HG02870 (cell line): ENCODE measurements at regions not wholly inside any gene's neighbourhood (a gene's known extent, or its start where the extent isn't known, plus 50 kb on each side); places are given as distances from the start of the nearest gene placed in this dataset.
"Not testable (repeated sequence)": the region's sequence is repeated elsewhere in the genome, so short reads cannot be mapped to it uniquely, and the experiment has no call there.

Source experiments
- ATAC-seq: cut with Tn5 transposase; IDR thresholded peaks from one replicate; pipeline ENCODE4 v1.9.1; 2021; ENCODE audit warnings: mild to moderate bottlenecking, moderate library complexity; ENCODE audit not compliant: unreplicated experiment

DNA sequence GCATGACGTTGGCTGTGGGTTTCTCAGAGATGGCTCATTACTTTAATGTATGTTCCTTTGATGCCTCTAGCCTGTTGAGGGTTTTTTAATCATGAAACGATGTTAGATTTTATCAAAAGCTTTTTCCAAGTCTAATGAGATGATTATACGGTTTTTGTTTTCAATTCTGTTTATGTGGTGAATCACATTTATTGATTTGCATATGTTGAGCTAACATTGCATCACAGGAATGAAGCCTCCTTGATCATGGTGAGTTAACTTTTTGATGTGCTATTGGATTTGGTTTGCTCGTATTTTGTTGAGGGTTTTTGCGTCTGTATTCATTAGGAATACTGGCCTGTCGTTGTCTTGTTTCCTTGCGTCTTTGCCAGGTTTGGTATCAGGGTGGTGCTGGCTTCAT is 52.3 kb upstream of the PTPN12 start:
- ATAC-seq: no peak

DNA sequence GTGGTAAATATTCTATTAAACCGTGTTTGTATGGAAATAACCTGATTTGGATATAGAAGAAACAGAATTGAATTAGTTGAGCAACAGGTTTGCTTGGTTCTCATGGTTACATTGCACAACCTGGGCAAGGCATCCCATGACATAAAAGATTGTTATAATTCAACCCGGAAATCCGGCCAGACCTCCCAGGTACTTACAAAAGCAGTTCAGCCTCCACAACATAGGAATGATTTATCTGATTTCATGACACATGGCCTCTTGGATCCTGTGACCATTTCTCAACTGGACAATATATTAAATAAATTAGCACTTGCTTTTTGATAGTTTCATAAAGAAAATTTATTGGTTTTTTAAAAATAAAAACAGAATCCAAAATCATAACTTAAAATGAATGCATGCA is 55.1 kb upstream of the PTPN12 start:
- ATAC-seq: no peak

DNA sequence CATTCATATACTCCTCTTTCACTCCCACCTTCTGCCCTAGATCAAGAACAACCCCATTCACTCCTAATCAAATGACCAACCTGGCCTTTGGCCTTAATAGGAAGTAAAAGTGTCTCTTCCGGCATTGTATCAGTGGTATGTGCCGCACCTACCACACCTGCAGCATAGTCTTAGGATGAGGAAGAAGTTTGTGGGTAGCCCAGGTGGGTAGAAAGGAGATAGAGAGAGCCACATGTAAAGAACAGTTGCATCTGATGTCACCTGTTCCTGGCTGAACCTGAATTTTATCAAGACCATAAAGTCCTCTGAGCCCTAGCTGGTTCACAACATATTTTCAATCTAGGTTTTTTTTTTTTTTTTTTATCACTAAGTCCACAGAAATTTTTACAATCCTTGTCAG is 55.5 kb upstream of the PTPN12 start:
- no peak for ATAC-seq

DNA sequence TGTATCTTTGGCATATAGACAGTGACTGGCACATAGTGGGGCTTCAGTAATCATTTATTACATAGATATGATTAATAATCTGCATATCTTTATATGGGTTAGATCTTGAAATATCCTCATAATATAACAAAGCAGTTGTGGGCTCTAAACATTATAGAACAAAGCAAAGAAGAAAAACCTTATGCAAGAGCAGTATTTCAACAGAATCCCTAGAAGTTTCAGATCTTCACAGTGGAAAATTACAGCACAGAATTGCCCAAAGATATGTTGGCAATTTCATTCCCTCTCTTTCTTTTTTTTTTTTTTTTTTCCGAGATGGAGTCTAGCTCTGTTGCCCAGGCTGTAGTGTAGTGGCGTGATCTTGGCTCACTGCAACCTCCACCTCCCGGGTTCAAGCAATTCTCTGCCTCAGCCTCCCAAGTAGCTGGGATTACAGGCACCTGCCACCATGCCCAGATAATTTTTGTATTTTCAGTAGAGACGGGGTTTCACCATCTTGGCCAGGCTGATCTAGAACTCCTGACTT is 56.9 kb upstream of the PTPN12 start:
- not testable (repeated sequence) for ATAC-seq

DNA sequence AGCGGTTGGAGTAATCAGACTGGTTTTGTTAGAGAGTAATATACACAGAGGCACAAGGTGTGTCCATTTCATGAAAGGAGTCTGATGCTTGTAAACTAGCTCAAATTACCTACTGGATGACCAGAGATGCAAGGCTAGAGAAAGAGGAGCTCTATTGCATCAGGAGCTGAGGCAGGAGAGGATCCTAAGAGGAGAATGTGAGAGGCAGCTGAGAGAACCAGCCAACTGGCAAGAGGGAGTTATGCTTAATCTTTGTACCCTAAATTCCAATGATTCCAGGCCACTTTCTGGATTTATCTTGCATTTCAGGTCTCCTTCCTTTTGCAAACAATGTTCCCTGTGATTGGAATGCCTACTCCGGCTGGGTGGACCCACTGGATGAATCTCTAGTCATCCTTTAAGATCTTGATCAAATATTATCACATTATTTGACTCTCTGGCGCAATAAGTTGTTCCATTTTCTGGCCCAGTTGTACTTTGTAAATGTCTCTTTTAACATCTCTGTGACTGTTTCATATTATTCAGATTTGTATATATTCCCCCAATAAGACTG is 57.5 kb upstream of the PTPN12 start:
- no peak for ATAC-seq

DNA sequence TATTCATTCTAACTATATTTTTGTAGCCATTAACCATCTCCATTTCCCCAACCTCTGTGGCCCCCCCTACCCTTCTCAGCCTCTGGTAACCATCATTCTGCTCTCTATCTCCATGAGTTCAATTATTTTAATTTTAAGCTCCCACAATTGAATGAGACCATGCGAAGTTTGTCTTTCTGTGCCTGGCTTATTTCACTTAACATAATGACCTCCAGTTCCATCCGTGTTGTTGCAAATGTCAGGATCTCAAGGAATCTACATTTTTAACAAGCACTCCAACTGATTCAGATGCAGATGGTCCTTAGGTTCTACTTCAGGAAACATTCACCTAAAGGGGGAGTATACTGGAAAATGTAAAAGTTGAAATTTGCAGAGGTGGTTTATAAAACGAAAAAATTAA is 60.2 kb upstream of the PTPN12 start:
- ATAC-seq: no peak

DNA sequence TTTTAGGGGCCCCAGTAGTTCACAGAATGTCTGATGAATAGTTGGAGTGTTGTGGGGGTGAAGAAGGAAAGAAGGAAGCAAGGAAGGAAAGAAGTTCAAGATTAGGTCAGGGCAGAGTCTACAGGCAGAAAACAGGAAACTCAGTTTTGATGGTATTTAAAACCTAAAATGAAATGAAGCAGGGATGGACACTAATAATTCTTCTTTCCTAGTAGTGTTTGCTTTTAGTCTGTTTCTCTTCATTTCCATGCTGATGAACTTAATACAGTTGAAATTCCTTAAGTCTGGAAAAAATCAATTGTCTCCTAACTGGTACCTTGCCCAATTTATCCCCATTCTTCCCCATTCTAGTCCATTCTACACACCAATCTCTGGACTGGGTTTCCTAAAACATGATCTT is 59.0 kb upstream of the GSAP start:
- no peak for ATAC-seq

DNA sequence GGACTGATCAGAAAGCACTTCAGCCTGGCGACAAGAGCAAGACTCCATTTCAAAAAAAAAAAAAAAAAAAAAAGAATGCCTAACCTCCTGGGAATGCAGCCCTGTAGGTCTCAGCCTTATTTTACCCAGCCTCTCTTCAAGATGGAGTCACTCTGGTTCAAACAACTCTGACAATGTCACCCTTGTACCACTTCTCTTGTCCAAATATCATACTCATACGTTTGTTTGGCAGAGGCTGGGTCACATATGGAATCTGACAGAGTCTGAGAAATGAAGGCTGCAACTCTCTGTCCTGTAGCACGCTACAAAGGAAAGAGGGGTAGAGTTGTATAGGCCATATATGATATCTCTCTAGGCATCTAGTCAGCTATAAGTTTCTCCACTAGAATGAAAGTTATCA is 58.6 kb upstream of the GSAP start:
- no peak for ATAC-seq

DNA sequence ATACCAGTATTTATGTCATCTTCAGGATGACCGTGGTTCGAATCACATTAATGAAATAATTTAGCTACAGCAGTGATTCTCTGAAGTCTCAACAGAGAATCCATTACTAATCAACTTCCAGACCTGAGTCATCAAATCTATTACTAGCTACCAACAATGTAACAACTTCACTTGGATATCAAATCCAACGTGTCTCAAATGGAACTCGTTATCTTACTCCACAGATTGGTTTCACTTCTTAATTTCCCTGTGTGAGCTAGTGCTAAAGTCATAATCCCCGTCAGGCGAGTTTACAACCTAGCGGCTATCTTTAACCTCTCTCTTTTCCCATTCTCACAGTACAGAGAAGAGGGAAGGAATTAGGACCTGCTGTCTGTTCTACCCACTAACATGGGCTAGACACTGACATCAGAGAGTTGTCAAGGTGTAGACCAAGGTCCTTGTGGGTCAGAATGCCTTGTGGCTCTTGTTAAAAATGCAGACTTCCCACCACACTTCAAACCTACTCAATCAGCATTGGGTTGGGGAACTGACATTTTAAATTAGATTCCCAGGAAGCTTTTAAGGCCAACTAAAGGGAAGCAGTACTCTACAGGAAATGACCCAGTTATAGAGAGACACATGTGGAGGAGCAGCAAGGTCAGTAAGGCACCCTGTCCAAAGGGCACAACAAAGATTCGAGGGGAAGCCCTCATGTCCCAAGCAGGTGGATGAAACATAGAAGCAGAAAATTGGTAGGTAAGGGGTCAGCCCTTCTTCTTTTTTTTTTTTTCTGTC is 57.3 kb upstream of the GSAP start:
- peak; percentile 48 for ATAC-seq

DNA sequence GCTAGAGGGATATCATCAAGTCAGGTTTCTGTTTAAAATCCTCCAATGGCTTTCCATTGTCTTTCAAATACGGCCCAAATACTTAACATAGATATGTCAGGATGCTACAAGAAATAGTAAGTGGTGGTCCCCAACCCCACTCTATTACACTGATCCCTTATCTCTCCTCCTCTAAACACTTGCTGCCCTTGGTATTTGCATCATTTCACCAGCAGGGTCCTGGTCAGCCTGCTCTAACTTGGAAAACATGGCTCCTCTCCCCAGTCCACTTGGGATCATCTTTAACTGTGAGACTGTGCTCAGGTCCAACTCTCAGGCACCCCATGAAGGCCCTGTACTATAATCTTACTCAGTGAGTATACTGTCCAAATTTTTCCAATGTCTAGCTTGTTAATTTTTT is 53.8 kb upstream of the GSAP start:
- no peak for ATAC-seq

DNA sequence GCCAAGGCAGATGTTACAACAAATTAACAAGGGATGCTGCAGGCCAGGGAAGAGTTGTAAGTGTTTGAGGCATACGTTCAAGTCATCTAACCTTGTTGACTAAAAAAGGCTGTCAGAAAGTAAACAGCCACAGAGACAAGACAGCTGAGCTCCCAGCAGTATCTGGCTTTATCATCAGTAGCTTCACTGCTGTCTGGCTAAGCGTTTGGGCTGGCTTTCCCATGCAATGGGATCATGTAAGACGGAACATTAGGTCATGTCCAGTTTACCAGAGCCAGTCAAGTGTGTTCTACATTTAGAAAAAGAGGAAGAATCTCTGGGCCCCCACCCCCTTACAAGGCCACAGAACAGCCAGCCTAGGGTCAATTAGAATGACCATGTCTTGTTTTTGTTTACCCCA is 51.3 kb upstream of the GSAP start:
- ATAC-seq: no peak

DNA sequence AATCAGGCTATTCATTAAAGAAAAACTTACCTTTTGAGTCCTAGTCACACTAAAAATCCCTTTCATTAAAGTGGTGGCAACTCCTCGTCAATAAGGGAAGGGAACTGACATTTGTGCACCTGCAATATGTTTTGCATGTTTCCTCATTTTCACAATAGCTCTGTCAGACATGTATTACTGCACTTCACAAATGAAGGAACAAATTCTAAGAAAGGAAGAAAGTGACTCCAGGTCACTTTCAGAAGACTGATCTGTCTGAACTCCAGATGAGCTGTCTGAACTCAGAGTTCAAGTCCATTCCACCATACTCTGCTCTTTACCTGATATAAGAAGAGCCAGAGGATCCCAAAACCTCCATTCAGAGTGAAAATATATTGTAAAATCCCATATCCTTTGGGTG is 50.3 kb upstream of the GSAP start:
- peak; percentile 27 for ATAC-seq
